OCI-LY1 (cell line): ENCODE measurements at regions not wholly inside any gene's neighbourhood (a gene's known extent, or its start where the extent isn't known, plus 50 kb on each side); places are given as distances from the start of the nearest gene placed in this dataset.

Experiments used
- H2AFZ ChIP-seq: fragments of 200-600 bp; sonication (generic), shearing (Covaris generic); 2 replicates; pipeline ENCODE4 v1.6.0; 2014; ENCODE audit warnings: antibody characterized with exemption, mild to moderate bottlenecking, low read length
- H3F3A ChIP-seq: fragments of 200-600 bp; sonication (generic), shearing (Covaris generic); 2 replicates; pipeline ENCODE4 v1.6.0; 2014; ENCODE audit warnings: mild to moderate bottlenecking, antibody characterized with exemption, low read length, moderate library complexity; ENCODE audit not compliant: insufficient read depth
- H3K27ac ChIP-seq: fragments of 200-600 bp; sonication (generic); 2 replicates; pipeline ENCODE4 v1.5.1; 2014; ENCODE audit warnings: low read length, mixed run types, mild to moderate bottlenecking, low read depth; ENCODE audit not compliant: poor library complexity, severe bottlenecking
- H3K27me3 ChIP-seq: fragments of 200-600 bp; sonication (generic); 2 replicates; pipeline ENCODE4 v1.6.0; 2014; ENCODE audit warnings: antibody characterized with exemption, mild to moderate bottlenecking, low read length, moderate library complexity; ENCODE audit not compliant: insufficient read depth
- H3K36me3 ChIP-seq: fragments of 200-600 bp; sonication (generic); 2 replicates; pipeline ENCODE4 v1.6.1; 2014; ENCODE audit warnings: mild to moderate bottlenecking, antibody characterized with exemption, low read length, moderate library complexity, mixed read lengths; ENCODE audit not compliant: insufficient read depth
- H3K4me1 ChIP-seq: fragments of 200-600 bp; sonication (generic); 2 replicates; pipeline ENCODE4 v1.5.1; 2014; ENCODE audit warnings: mild to moderate bottlenecking, low read length, moderate library complexity; ENCODE audit not compliant: insufficient read depth, severe bottlenecking
- H3K4me2 ChIP-seq: fragments of 200-600 bp; sonication (generic), shearing (Covaris generic); 2 replicates; pipeline ENCODE4 v1.6.1; 2014; ENCODE audit warnings: low read length
- H3K4me3 ChIP-seq: fragments of 200-600 bp; sonication (generic); 2 replicates; pipeline ENCODE4 v1.5.1; 2014; ENCODE audit warnings: low read length, low read depth, mild to moderate bottlenecking, mixed read lengths; ENCODE audit not compliant: poor library complexity, severe bottlenecking
- H3K79me2 ChIP-seq: fragments of 200-600 bp; shearing (Covaris generic); 2 replicates; pipeline ENCODE4 v1.6.1; 2016; ENCODE audit warnings: mixed run types, low read length, mixed read lengths; ENCODE audit not compliant: insufficient read depth
- H3K9ac ChIP-seq: fragments of 200-600 bp; sonication (generic), shearing (Covaris generic); 2 replicates; pipeline ENCODE4 v1.6.1; 2014; ENCODE audit warnings: mild to moderate bottlenecking, low read length, mixed read lengths
- H3K9me2 ChIP-seq: fragments of 200-600 bp; sonication (generic), shearing (Covaris generic); 2 replicates; pipeline ENCODE4 v1.6.1; 2014; ENCODE audit warnings: low read depth, mild to moderate bottlenecking, low read length, mixed read lengths
- H3K9me3 ChIP-seq: fragments of 200-600 bp; shearing (Covaris generic); 2 replicates; pipeline ENCODE4 v1.6.1; 2014; ENCODE audit warnings: low read length, mixed read lengths
- H4K20me1 ChIP-seq: fragments of 200-600 bp; sonication (generic), shearing (Covaris generic); 2 replicates; pipeline ENCODE4 v1.6.0; 2016; ENCODE audit warnings: mild to moderate bottlenecking, low read length; ENCODE audit not compliant: insufficient read depth
- CTCF ChIP-seq: fragments of 200-600 bp; sonication (generic), shearing (Covaris generic); IDR thresholded peaks from 2 replicates; pipeline ENCODE4 v1.5.1; 2017; ENCODE audit warnings: mild to moderate bottlenecking, antibody characterized with exemption, low read length, moderate library complexity, mixed read lengths
- EZH2 ChIP-seq: fragments of 200-600 bp; sonication (generic), shearing (Covaris generic); IDR thresholded peaks from 2 replicates; pipeline ENCODE4 v1.8.0; 2017; ENCODE audit warnings: borderline replicate concordance, mixed run types, mild to moderate bottlenecking, antibody characterized with exemption, low read length, moderate library complexity, mixed read lengths

GRCh38 chr5:125229556-125229955 is 483.1 kb upstream of the ZNF608 start:
- Histone ChIP-seq H3K4me3 (no peak overlapping the region), H3K79me2 (no peaks in the 10 kb centered on the region), H3K9ac (no peak overlapping the region), H3K4me1 (peaks cover 48% of the 10 kb centered on the region), H3K9me2 (no peaks in the 10 kb centered on the region), H4K20me1 (no peaks in the 10 kb centered on the region), H3K36me3 (no peaks in the 10 kb centered on the region), H3K27me3 (no peaks in the 10 kb centered on the region), H3K27ac (no peak overlapping the region), H2AFZ (no peak overlapping the region), H3K4me2 (no peak overlapping the region), H3K9me3 (no peaks in the 10 kb centered on the region), H3F3A (no peaks in the 10 kb centered on the region)
- TF ChIP-seq CTCF (no peak), EZH2 (no peak)

GRCh38 chr5:125232779-125233230 is 486.4 kb upstream of the ZNF608 start:
- Histone ChIP-seq H3K9me3 (no peaks in the 10 kb centered on the region), H3K79me2 (no peaks in the 10 kb centered on the region), H3K36me3 (no peaks in the 10 kb centered on the region), H4K20me1 (no peaks in the 10 kb centered on the region), H3K9ac (no peak overlapping the region), H3K9me2 (no peaks in the 10 kb centered on the region), H3K4me2 (no peak overlapping the region), H3K4me3 (no peak overlapping the region), H3K27ac (no peak overlapping the region), H2AFZ (no peak overlapping the region), H3K27me3 (no peaks in the 10 kb centered on the region), H3F3A (no peaks in the 10 kb centered on the region), H3K4me1 (peaks cover 46% of the 10 kb centered on the region)
- TF ChIP-seq EZH2 (no peak), CTCF (no peak)

DNA sequence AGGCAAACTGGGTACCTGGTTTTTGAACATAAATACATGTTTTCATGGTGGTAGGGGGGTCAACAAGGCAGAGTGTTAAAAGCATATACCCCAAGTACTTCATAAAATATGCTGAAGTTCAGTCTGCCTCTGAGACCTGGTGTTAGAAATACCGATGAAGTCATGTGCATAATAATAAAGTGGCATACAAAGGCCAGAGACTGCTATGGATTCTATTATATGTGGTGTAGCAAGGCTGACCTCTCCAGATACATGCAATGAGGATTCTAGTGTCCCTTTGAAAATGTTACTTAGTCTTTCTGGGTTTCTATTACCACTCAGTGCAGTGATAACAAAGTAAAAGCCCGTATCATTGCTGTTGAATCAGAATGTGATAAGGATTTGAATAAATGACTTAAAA is 487.5 kb upstream of the ZNF608 start:
- Histone ChIP-seq H2AFZ (no peak overlapping the region), H3K9me3 (no peaks in the 10 kb centered on the region), H3K4me3 (no peak overlapping the region), H4K20me1 (no peaks in the 10 kb centered on the region), H3K4me1 (peaks cover 35% of the 10 kb centered on the region), H3K27me3 (no peaks in the 10 kb centered on the region), H3F3A (no peaks in the 10 kb centered on the region), H3K79me2 (no peaks in the 10 kb centered on the region), H3K4me2 (no peak overlapping the region), H3K36me3 (no peaks in the 10 kb centered on the region), H3K9ac (no peak overlapping the region), H3K9me2 (no peaks in the 10 kb centered on the region), H3K27ac (no peak overlapping the region)
- no peak for TF ChIP-seq EZH2
- no peak for TF ChIP-seq CTCF
